ENCODE measurements at regions not wholly inside any gene's neighbourhood (a gene's known extent, or its start where the extent isn't known, plus 50 kb on each side); places are given as distances from the start of the nearest gene placed in this dataset.

- Histone ChIP-seq H3K9me3 (ENCODE audit: low read depth) (no peaks in the 10 kb centered on the region), H3K36me3 (replicated peaks; ENCODE audit: insufficient read depth, low read depth) (no peaks in the 10 kb centered on the region), H3K4me2 (no peak overlapping the region), H3K4me3 (no peak overlapping the region), H2AFZ (no peak overlapping the region), H3K79me2 (no peaks in the 10 kb centered on the region), H4K20me1 (ENCODE audit: insufficient read depth, poor library complexity, severe bottlenecking) (no peaks in the 10 kb centered on the region), H3K9me2 (replicated peaks; ENCODE audit: insufficient read depth) (no peaks in the 10 kb centered on the region), H3K4me1 (ENCODE audit: insufficient read depth) (no peaks in the 10 kb centered on the region), H3K27ac (no peak overlapping the region), H3K27me3 (no peaks in the 10 kb centered on the region)
- WGBS (ENCODE audit: low lambda C conversion rate, missing lambda C conversion rate), result 90% methylated on average over 2 of the region's 2 CpGs
- no peak for DNase-seq (ENCODE audit: low spot score)
- TF ChIP-seq CTCF (IDR thresholded peaks at IDR 0.05; ENCODE audit: poor library complexity) (no peak), EZH2 (IDR thresholded peaks at IDR 0.05; ENCODE audit: borderline replicate concordance) (no peak)
Observed at GRCh38 chr21:41018431-41018830, 149.5 kb upstream of the BACE2 start.

GRCh38 chr21:41023936-41024335 lies 144.0 kb upstream of the BACE2 start:
- Histone ChIP-seq H3K27ac (no peak overlapping the region), H3K36me3 (replicated peaks; ENCODE audit: insufficient read depth, low read depth) (no peaks in the 10 kb centered on the region), H3K4me3 (no peak overlapping the region), H3K27me3 (no peaks in the 10 kb centered on the region), H2AFZ (no peak overlapping the region), H3K9me2 (replicated peaks; ENCODE audit: insufficient read depth) (no peaks in the 10 kb centered on the region), H3K9me3 (ENCODE audit: low read depth) (no peaks in the 10 kb centered on the region), H3K4me2 (no peak overlapping the region), H4K20me1 (ENCODE audit: insufficient read depth, poor library complexity, severe bottlenecking) (no peaks in the 10 kb centered on the region), H3K4me1 (ENCODE audit: insufficient read depth) (no peaks in the 10 kb centered on the region), H3K79me2 (no peaks in the 10 kb centered on the region)
- no peak for DNase-seq (ENCODE audit: low spot score)
- WGBS (ENCODE audit: low lambda C conversion rate, missing lambda C conversion rate), result 87% methylated on average over 7 of the region's 7 CpGs
- TF ChIP-seq EZH2phosphoT487 (IDR thresholded peaks at IDR 0.05; ENCODE audit: low read depth, severe bottlenecking, unreplicated experiment), result no peak
- TF ChIP-seq CTCF (IDR thresholded peaks at IDR 0.05; ENCODE audit: poor library complexity), result no peak

DNA sequence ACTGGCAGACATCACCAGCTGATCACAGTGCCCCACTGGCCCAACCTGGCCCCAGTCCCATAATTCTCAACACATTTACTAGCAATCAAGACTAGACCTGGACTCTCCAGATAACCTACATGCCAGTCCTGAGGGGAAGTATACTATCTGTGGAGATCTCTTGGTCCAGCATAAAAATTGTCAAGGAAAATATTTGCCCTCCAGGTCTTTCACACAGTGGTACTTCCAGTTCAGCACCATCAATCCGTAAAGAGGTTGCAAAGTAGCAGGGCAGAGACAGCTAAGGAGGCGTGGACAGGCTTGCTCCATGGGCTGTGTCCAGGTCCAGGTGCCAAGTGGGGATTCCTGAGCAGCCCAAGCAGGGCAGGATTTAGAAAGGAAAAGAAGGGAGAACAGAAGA lies 143.6 kb upstream of the BACE2 start:
- H3K27me3 ChIP-seq, result no peaks in the 10 kb centered on the region
- H3K4me3 ChIP-seq, result no peak overlapping the region
- TF ChIP-seq EZH2 (IDR thresholded peaks at IDR 0.05; ENCODE audit: borderline replicate concordance) (no peak), EZH2phosphoT487 (IDR thresholded peaks at IDR 0.05; ENCODE audit: low read depth, severe bottlenecking, unreplicated experiment) (no peak), CTCF (IDR thresholded peaks at IDR 0.05; ENCODE audit: poor library complexity) (no peak)
- no peak overlapping the region for H2AFZ ChIP-seq
- no peak overlapping the region for H3K27ac ChIP-seq
- no peaks in the 10 kb centered on the region for H4K20me1 ChIP-seq (ENCODE audit: insufficient read depth, poor library complexity, severe bottlenecking)
- DNase-seq (ENCODE audit: low spot score), result no peak
- no peaks in the 10 kb centered on the region for H3K9me3 ChIP-seq (ENCODE audit: low read depth)
- WGBS (ENCODE audit: low lambda C conversion rate, missing lambda C conversion rate), result 88% methylated on average over 2 of the region's 2 CpGs
- H3K4me2 ChIP-seq, result no peak overlapping the region
- no peaks in the 10 kb centered on the region for H3K9me2 ChIP-seq (replicated peaks; ENCODE audit: insufficient read depth)
- no peaks in the 10 kb centered on the region for H3K79me2 ChIP-seq
- no peaks in the 10 kb centered on the region for H3K36me3 ChIP-seq (replicated peaks; ENCODE audit: insufficient read depth, low read depth)
- no peaks in the 10 kb centered on the region for H3K4me1 ChIP-seq (ENCODE audit: insufficient read depth)

DNA sequence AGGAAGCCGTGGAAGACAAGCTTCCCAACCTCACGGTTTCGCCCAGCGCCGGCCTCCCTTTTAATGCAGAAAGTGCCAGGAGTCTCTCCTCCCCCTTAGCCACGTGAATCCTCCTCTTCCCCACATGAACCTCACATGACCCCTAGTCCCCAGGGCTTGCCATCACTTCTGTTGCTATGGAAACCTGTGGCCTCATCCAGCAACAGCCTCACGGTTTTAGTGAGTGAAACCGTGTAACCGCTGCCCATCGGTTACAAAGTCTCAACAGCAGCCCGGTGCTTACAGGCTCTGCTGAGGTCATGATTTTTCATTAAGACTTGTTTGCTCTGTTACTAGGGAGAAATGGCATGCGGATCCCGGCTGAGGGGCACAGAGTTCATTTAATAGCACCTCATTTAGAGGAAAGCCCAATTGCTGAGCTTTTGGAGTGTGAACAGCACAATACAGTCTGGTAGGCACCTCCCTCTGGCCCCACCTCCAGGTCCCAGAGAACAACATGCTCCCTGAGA lies 143.2 kb upstream of the BACE2 start:
- Histone ChIP-seq H3K9me3 (ENCODE audit: low read depth) (no peaks in the 10 kb centered on the region), H3K79me2 (no peaks in the 10 kb centered on the region), H2AFZ (no peak overlapping the region), H3K9me2 (replicated peaks; ENCODE audit: insufficient read depth) (no peaks in the 10 kb centered on the region), H3K27ac (no peak overlapping the region), H3K4me1 (ENCODE audit: insufficient read depth) (peaks cover 1% of the 10 kb centered on the region), H3K27me3 (no peaks in the 10 kb centered on the region), H3K4me2 (peak overlapping the region; percentile 27), H4K20me1 (ENCODE audit: insufficient read depth, poor library complexity, severe bottlenecking) (no peaks in the 10 kb centered on the region), H3K36me3 (replicated peaks; ENCODE audit: insufficient read depth, low read depth) (no peaks in the 10 kb centered on the region), H3K4me3 (no peak overlapping the region)
- no peak for TF ChIP-seq EZH2phosphoT487 (IDR thresholded peaks at IDR 0.05; ENCODE audit: low read depth, severe bottlenecking, unreplicated experiment)
- no peak for TF ChIP-seq CTCF (IDR thresholded peaks at IDR 0.05; ENCODE audit: poor library complexity)
- TF ChIP-seq EZH2 (IDR thresholded peaks at IDR 0.05; ENCODE audit: borderline replicate concordance), result no peak
- DNase-seq (ENCODE audit: low spot score), result peak; percentile 71
- 64% methylated on average over 13 of the region's 13 CpGs for WGBS (ENCODE audit: low lambda C conversion rate, missing lambda C conversion rate)

Measured in hepatocyte (in vitro differentiated cells).